22Rv1 (cell line): ENCODE measurements at regions not wholly inside any gene's neighbourhood (a gene's known extent, or its start where the extent isn't known, plus 50 kb on each side); places are given as distances from the start of the nearest gene placed in this dataset.

Source experiments
- CTCF ChIP-seq: fragments of 450-650 bp; IDR thresholded peaks from 2 replicates; pipeline ENCODE4 v1.5.1; 2017; ENCODE audit warnings: mild to moderate bottlenecking
- ZFX ChIP-seq: fragments of 450-650 bp; IDR thresholded peaks from 2 replicates; pipeline ENCODE4 v1.6.1; 2017; ENCODE audit warnings: antibody characterized with exemption, borderline replicate concordance

- TF ChIP-seq CTCF: no peak
- no peak for TF ChIP-seq ZFX
These were observed 636.4 kb upstream of the DPPA4 start for GRCh38 chr3:109973733-109974132.
